ENCODE measurements at regions not wholly inside any gene's neighbourhood (a gene's known extent, or its start where the extent isn't known, plus 50 kb on each side); places are given as distances from the start of the nearest gene placed in this dataset.

- CTCF ChIA-PET: no interaction called here
- Mint-ChIP-seq H3K36me3 (ENCODE audit: insufficient read depth, unreplicated experiment) (no peaks in the 10 kb centered on the region), H3K9me3 (ENCODE audit: low read depth, unreplicated experiment) (peaks cover 3% of the 10 kb centered on the region), H3K27me3 (ENCODE audit: unreplicated experiment) (no peaks in the 10 kb centered on the region), H3K27ac (ENCODE audit: unreplicated experiment) (no peak overlapping the region), H3K4me3 (ENCODE audit: low read depth, unreplicated experiment) (no peak overlapping the region), H3K4me1 (ENCODE audit: low read depth, unreplicated experiment) (no peaks in the 10 kb centered on the region)
- TF ChIP-seq CTCF (IDR thresholded peaks at IDR 0.05; ENCODE audit: unreplicated experiment): no peak
- BruUV-seq (replicated peaks): no TSS peak
- DNase-seq: no peak
- intact Hi-C loops (cut with micrococcal nuclease; ENCODE audit: unreplicated experiment): no loop called here
These were observed 741.8 kb downstream of the IGSF11 start for GRCh38 chr3:118292841-118293240.

GRCh38 chr3:118298133-118298532 is 736.5 kb downstream of the IGSF11 start:
- Mint-ChIP-seq H3K4me1 (ENCODE audit: low read depth, unreplicated experiment) (no peaks in the 10 kb centered on the region), H3K4me3 (ENCODE audit: low read depth, unreplicated experiment) (no peak overlapping the region), H3K36me3 (ENCODE audit: insufficient read depth, unreplicated experiment) (no peaks in the 10 kb centered on the region), H3K27ac (ENCODE audit: unreplicated experiment) (no peak overlapping the region), H3K9me3 (ENCODE audit: low read depth, unreplicated experiment) (peaks cover 6% of the 10 kb centered on the region), H3K27me3 (ENCODE audit: unreplicated experiment) (no peaks in the 10 kb centered on the region)
- TF ChIP-seq CTCF (IDR thresholded peaks at IDR 0.05; ENCODE audit: unreplicated experiment): no peak
- no TSS peak for BruUV-seq (replicated peaks)
- DNase-seq: no peak
- intact Hi-C loops (cut with micrococcal nuclease; ENCODE audit: unreplicated experiment): no loop called here
- CTCF ChIA-PET: interaction anchor here (0.7 kb wide), 1 partner anchor 237 kb away, joined by 3 read pairs; no protein-coding TSS in a partner anchor

- CTCF ChIA-PET: no interaction called here
- TF ChIP-seq CTCF (IDR thresholded peaks at IDR 0.05; ENCODE audit: unreplicated experiment): no peak
- intact Hi-C loops (cut with micrococcal nuclease; ENCODE audit: unreplicated experiment): no loop called here
- Mint-ChIP-seq H3K9me3 (ENCODE audit: low read depth, unreplicated experiment) (peaks cover 4% of the 10 kb centered on the region), H3K4me1 (ENCODE audit: low read depth, unreplicated experiment) (no peaks in the 10 kb centered on the region), H3K27me3 (ENCODE audit: unreplicated experiment) (no peaks in the 10 kb centered on the region), H3K4me3 (ENCODE audit: low read depth, unreplicated experiment) (no peak overlapping the region), H3K27ac (ENCODE audit: unreplicated experiment) (no peak overlapping the region), H3K36me3 (ENCODE audit: insufficient read depth, unreplicated experiment) (no peaks in the 10 kb centered on the region)
- BruUV-seq (replicated peaks): no TSS peak
- no peak for DNase-seq
These were observed 730.1 kb downstream of the IGSF11 start for GRCh38 chr3:118304557-118304956.

- no peak overlapping the region for H3K27ac Mint-ChIP-seq (ENCODE audit: unreplicated experiment)
- CTCF ChIA-PET: no interaction called here
- H3K36me3 Mint-ChIP-seq (ENCODE audit: insufficient read depth, unreplicated experiment): no peaks in the 10 kb centered on the region
- H3K9me3 Mint-ChIP-seq (ENCODE audit: low read depth, unreplicated experiment): peaks cover 13% of the 10 kb centered on the region
- TF ChIP-seq CTCF (IDR thresholded peaks at IDR 0.05; ENCODE audit: unreplicated experiment): no peak
- no peaks in the 10 kb centered on the region for H3K27me3 Mint-ChIP-seq (ENCODE audit: unreplicated experiment)
- intact Hi-C loops (cut with micrococcal nuclease; ENCODE audit: unreplicated experiment): no loop called here
- BruUV-seq (replicated peaks): no TSS peak
- H3K4me3 Mint-ChIP-seq (ENCODE audit: low read depth, unreplicated experiment): no peak overlapping the region
- H3K4me1 Mint-ChIP-seq (ENCODE audit: low read depth, unreplicated experiment): no peaks in the 10 kb centered on the region
- no peak for DNase-seq
These were observed 701.9 kb downstream of the IGSF11 start for GRCh38 chr3:118332699-118333098.

- intact Hi-C loops (cut with micrococcal nuclease; ENCODE audit: unreplicated experiment): no loop called here
- Mint-ChIP-seq H3K4me3 (ENCODE audit: low read depth, unreplicated experiment) (no peak overlapping the region), H3K27me3 (ENCODE audit: unreplicated experiment) (no peaks in the 10 kb centered on the region), H3K9me3 (ENCODE audit: low read depth, unreplicated experiment) (peaks cover 2% of the 10 kb centered on the region), H3K27ac (ENCODE audit: unreplicated experiment) (no peak overlapping the region), H3K4me1 (ENCODE audit: low read depth, unreplicated experiment) (no peaks in the 10 kb centered on the region), H3K36me3 (ENCODE audit: insufficient read depth, unreplicated experiment) (no peaks in the 10 kb centered on the region)
- no peak for DNase-seq
- no TSS peak for BruUV-seq (replicated peaks)
- CTCF ChIA-PET: no interaction called here
- no peak for TF ChIP-seq CTCF (IDR thresholded peaks at IDR 0.05; ENCODE audit: unreplicated experiment)
These were observed 697.0 kb downstream of the IGSF11 start for GRCh38 chr3:118337649-118338048.
